HG02610 (cell line): ENCODE measurements at regions not wholly inside any gene's neighbourhood (a gene's known extent, or its start where the extent isn't known, plus 50 kb on each side); places are given as distances from the start of the nearest gene placed in this dataset.
A peak's percentile ranks its signal among the peaks of the same experiment; 100 is the strongest.
"Not testable (repeated sequence)": the region's sequence is repeated elsewhere in the genome, so short reads cannot be mapped to it uniquely, and the experiment has no call there.

Experiments used
- ATAC-seq: cut with Tn5 transposase; IDR thresholded peaks from one replicate; pipeline ENCODE4 v1.9.1; 2021; ENCODE audit warnings: mild to moderate bottlenecking, moderate library complexity; ENCODE audit not compliant: unreplicated experiment

GRCh38 chr2:188036786-188037185 lies 254.9 kb upstream of the GULP1 start:
- ATAC-seq, result not testable (repeated sequence)

- ATAC-seq, result no peak
Measured at GRCh38 chr2:188039307-188039706, 252.4 kb upstream of the GULP1 start.

DNA sequence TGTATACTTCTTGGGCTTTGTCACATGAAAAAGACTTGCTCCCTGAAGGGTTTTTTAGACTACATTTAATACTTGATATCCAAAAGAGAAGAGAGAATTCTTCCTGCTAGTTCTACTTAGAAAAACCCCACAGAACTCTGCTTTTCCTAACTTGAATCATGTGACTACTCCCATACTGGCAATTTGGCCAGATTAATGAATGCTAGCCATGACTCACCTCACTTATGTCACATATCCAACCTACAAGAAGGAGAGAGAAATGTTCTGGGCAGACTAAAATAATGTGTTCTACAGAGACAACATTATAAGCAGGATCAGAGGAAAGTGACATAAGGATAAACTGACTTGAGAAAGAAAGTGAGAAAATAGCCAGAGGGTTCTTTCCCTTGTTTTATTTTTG lies 249.3 kb upstream of the GULP1 start:
- no peak for ATAC-seq

DNA sequence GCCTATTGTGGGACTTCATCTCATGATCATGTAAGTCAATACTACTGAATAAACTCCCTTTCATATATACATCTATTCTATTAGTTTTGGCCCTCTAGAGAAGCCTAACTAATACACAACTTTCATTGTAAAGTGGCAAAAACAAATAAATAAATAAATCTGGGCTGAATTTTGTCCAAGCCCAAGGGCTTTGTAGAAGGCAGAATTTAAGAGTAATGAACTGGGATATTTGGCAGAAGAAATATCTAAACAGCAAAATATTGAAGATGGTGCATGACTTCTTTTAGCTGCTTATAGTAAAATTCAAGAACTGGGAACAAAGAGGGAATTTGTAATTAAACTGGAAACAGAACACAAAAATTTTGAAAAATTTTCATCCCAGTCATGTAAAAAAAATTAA lies 246.7 kb upstream of the GULP1 start:
- no peak for ATAC-seq

GRCh38 chr2:188046437-188046836 lies 245.2 kb upstream of the GULP1 start:
- ATAC-seq, result no peak

- ATAC-seq, result no peak
Measured at GRCh38 chr2:188047735-188048134, 243.9 kb upstream of the GULP1 start.

DNA sequence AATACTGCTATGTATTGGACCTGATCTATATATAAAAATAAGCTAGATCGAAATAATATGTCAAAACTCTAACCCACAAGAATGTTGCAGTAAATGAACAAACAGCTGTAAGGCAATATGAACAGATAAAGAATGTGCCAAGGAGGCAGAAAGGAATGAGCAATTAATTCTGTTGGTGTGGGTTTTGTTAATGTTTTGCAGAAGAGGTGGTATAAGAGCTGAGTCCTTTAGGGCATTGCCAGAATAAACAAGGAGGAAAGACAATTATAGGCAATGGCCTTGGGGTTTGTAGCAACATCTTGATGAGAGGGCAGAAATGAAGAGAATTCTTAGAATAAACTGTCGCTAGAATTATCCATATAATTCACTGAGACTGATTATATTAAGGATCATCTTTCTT lies 240.9 kb upstream of the GULP1 start:
- no peak for ATAC-seq

- ATAC-seq, result no peak
Measured at GRCh38 chr2:188051706-188052105, 240.0 kb upstream of the GULP1 start.

GRCh38 chr2:188065386-188065785 lies 226.3 kb upstream of the GULP1 start:
- ATAC-seq, result no peak

GRCh38 chr2:188068093-188068492 lies 223.6 kb upstream of the GULP1 start:
- no peak for ATAC-seq

- ATAC-seq, result peak; percentile 90
Measured at GRCh38 chr2:188076149-188077056, 215.3 kb upstream of the GULP1 start.

DNA sequence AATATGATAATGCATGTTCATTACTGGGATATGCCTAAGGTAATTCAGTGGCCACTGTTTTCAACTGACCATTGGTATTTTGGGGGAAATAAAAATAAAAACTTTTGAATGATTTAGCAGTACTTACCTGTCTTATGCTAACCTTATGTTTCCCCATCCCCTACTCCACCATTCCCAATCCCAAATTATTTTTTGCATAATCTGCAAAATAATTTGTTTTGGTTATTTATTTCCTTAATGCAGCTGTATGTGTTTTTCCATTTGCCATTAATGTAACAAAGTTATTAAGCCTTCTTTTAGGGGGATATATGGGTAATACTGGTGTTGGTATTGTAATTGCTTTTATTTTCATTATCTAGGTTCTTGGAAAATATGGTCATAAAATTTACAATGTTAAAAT lies 213.9 kb upstream of the GULP1 start:
- no peak for ATAC-seq

DNA sequence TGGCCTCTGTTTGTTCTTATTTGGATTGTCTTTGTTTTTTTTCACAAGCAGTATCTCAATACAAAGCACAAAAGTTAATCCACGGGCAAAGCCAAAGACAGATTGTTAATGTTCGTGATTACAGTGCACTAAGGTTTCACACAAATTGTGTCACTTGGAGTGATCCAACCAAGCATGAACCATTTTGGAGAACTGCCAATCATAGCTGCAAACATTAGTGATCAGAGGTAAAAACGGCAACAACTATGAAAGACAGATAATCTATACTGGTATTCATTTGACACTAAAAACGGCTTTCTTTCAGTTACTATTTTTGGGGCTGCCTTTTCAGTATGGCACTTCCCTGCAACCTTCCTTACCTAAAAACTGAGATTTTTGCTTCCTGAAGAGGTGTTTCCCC lies 213.1 kb upstream of the GULP1 start:
- ATAC-seq, result no peak

DNA sequence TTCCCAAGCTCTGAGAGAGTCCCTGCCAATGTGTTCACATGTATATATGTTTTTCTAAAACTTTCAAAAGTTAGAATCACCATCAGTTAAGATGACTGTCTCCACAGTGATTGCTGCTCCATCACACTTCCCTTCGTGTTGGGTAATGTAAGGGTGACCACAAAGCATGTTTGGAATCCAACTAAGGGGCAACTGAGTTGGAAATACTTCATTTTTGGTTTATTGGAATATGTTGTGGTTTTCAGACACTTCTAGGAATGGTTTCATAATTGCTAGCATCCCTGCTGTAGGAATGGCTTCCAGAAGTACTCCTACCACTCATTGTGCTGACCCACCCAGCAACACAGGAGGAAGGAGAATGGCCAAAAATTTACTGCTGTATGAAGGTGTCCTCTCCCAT lies 212.5 kb upstream of the GULP1 start:
- ATAC-seq, result no peak

- no peak for ATAC-seq
Measured at GRCh38 chr2:188085421-188085820, 206.3 kb upstream of the GULP1 start.

DNA sequence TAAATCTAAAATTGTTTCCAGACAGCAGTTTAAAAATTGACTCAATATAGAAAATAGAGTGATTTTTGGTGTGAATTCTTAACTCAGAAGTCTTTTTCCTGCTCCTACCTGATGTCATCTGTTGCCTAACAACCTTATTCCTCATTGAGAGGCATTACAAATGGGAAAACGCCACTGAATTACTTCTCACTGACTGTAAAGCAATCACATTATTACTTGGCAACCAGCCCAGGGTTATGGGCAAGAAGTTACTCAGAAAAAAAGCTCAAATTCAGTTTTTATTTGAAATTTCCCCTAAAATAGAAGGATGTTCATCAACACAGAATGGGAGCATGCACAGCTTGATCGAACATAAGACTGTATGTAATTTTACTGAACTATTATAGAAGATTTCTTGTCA lies 201.8 kb upstream of the GULP1 start:
- no peak for ATAC-seq

GRCh38 chr2:188091220-188091619 lies 200.5 kb upstream of the GULP1 start:
- no peak for ATAC-seq

DNA sequence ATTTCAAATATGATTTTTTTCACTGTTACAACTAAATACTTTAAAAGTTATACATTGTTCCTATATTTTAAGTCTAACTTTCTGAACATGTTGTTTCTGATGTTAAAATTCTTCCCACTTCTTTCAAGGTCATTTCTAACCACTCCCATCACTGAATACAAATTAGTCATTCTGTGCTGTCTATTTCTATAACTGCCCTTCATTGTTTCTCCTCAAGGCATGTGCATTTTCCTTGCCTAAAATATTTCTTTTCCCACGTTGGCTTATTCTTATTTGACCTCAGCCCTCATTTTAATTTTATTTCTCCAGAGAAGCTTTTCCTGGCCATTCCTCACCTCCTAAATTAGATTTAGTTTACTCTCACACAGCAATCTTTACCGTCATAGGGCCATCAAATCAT lies 198.9 kb upstream of the GULP1 start:
- no peak for ATAC-seq

- no peak for ATAC-seq
Measured at GRCh38 chr2:188096910-188097309, 194.8 kb upstream of the GULP1 start.

GRCh38 chr2:188102881-188103280 lies 188.8 kb upstream of the GULP1 start:
- no peak for ATAC-seq

DNA sequence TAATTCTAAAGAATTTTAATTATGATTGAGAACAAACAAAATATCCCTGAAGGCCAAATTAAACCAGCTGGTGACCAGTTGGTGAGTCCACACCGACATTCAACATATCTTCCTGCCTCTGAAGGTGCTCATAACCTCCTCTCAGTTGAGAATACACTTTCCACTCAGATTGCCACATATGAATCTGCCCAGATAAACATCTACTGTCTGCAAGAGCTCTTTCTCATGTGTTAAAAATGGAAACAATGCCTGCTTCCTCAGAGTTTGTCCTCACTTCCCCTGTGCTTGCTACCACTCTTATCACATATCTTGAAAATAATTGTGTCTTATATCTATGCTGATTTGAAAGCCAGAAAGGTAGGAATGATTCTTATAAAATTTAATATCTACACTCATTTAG lies 177.7 kb upstream of the GULP1 start:
- no peak for ATAC-seq

DNA sequence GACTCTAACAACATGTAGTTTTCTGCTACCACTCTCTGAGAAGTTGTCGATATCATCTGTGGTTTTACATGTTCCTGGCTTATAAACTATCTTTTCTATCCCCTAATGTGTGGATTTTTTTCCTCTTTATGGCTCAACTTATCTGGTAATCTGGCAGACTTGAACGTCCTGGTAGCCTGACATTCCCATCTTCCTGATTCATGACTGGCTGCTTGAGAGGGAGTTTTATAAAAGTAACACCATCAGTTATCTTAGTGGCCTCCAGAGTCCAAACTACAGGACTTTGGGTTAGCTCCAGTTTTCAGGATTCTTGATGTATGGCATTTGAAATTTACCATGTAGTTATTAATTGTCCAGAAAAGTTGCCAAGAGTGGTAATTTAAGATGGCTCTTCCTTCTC lies 174.0 kb upstream of the GULP1 start:
- no peak for ATAC-seq

DNA sequence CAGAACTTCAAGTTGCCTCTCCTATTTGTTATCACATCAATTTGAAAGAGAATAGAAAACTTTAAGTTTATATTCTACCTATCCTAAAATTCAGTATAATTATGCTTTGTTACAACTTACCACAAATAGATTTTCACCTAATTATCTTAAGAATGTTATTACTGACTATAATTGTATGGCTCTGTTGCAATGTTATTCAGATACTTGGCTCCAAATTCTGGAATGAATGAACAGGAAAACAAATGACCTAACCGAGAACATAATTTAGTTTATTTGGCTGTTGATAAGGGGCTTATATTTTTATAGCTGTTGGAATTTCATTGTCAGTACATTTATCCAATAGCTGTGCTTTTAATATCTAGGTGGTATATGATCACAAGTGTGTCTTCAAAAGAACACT lies 173.2 kb upstream of the GULP1 start:
- no peak for ATAC-seq
